GM19452 (cell line): ENCODE measurements at regions not wholly inside any gene's neighbourhood (a gene's known extent, or its start where the extent isn't known, plus 50 kb on each side); places are given as distances from the start of the nearest gene placed in this dataset.
"Not testable (repeated sequence)": the region's sequence is repeated elsewhere in the genome, so short reads cannot be mapped to it uniquely, and the experiment has no call there.

Experiments used
- ATAC-seq: cut with Tn5 transposase; IDR thresholded peaks from one replicate; pipeline ENCODE4 v1.9.1; 2021; ENCODE audit not compliant: unreplicated experiment

DNA sequence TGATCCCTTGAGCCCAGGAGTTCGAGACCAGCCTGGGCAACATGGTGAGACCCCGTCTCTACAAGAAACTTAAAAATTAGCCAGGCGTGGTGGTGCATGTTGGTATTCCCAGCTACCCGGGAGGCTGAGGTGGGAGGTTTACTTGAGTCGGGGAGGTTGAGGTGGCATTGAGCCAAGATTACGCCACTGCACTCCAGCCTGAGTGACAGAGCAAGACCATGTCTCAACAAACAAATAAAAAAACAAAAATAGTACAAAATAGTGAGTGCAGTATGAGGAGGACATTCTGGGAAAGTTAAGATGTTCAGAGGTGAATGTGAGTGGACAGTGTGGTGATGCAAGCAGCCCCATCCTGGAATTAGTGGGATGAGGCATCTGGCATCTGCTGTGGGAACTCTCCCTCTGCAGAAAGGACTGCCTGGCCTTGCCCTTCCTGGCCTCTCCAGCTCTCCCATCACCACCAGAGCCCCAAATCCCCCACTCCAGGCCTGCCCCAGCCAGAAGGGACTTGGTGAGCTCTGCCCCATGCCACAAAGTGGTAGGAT lies 96.6 kb upstream of the PARD3 start:
- no peak for ATAC-seq

DNA sequence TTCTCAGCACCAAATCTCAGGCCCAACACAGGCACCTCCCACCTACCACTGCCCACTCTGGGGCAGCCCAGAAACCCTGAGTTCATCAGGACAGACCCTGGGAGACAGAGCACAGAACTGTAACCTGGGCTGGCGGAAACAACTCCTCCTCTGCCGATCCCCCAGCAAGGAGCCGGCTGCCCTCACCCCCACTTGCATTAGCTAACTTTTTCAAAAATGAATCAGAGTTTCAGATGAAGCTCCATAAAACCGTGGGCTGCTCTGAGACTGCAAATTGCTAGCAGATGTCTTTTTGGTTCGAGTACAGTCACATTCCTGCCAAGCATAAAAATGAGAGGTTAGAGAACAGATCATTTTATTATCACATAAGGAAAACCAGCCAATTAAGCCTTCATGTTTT lies 93.4 kb upstream of the PARD3 start:
- ATAC-seq, result no peak

DNA sequence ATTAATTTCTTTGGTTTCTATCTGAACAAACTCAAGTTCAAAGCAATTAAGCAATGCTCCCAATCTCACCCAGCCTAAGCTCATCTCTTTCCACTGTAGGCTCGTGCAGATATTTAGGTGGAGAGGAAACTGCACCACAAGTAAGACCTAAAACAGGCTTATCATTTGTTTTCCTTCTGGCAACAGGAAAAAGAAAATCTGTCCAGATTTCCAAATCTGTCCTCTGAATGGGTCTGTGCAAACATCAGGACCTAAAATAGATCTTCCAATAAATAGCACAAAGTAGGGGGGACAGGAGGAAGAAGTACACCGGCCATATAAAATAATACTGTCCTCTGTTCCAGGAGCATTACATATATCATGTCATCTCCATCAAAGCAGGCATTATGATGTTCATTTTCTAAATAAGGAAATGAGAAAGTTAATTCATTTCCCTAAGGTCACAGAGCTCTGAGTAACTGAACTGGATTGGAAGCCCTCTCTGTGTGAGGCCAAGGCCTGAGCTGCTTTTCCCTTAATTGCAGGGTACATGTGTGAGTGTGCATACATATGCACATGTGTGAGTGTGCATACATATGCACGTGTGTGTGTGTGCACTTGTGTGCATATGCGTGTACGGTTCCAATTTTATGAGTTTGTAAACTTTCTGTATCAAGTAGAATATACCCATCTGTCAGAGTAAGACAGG lies 92.8 kb upstream of the PARD3 start:
- no peak for ATAC-seq

GRCh38 chr10:34906067-34906965 lies 91.2 kb upstream of the PARD3 start:
- no peak for ATAC-seq

- ATAC-seq, result no peak
Observed at GRCh38 chr10:34905200-34905927, 90.3 kb upstream of the PARD3 start.

- ATAC-seq, result no peak
Observed at GRCh38 chr10:34904191-34904590, 89.1 kb upstream of the PARD3 start.

DNA sequence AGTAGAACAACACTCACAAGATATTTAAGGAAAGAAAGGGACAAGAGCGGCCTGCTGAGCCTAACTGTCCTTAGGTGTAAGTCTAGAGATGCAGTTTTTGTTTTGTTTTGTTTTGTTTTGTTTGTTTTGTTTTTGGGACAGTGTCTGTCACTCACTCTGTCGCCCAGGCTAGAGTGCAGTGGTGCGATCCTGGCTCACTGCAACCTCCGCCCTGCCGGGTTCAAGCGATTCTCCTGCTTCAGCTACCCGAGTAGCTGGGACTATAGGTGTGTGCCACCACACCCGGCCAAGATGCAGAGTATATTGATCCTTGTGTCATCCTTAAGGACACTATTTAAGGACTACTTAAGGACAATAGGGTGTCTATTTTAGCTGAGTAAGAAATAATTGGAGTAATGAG lies 84.1 kb upstream of the PARD3 start:
- ATAC-seq, result no peak

GRCh38 chr10:34895977-34896376 lies 80.9 kb upstream of the PARD3 start:
- ATAC-seq, result no peak

DNA sequence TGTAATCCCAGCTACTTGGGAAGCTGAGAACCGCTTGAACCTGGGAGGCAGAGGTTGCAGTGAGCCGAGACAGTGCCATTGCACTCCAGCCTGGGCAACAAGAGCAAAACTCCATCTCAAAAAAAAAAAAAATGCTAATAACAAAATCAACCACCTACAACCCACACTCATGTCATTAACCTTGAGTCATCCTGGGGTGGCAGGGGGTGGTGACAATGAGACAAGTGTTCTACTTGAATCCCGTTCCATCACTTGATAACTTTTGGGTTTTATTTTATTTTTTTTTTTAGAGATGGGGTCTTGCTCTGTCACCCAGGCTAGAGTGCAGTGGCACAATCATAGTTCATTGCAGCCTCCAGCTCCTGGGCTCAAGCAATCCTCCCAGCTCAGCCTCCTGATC lies 80.0 kb upstream of the PARD3 start:
- ATAC-seq, result not testable (repeated sequence)

GRCh38 chr10:34892521-34892920 lies 77.4 kb upstream of the PARD3 start:
- ATAC-seq, result not testable (repeated sequence)

DNA sequence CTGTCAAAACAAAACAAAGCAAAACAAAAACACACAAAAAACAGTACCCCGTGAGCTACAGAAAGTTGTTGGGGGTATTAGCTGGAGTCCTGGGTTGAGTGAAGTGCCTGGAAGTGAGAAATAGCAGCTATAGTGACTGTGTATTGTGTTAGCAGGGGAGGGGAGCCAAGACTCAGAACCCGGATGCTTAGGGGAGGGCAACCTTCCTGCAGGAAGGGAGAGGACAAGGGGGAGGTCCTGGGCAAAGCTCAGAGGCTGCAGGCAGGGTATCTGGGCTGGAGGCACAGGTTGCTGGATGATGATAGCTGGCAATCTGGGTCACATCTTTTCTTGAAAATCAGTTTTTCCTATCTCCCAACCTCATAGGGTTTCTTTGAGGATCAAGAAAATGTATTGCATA lies 75.8 kb upstream of the PARD3 start:
- no peak for ATAC-seq

GRCh38 chr10:34889004-34889869 lies 74.1 kb upstream of the PARD3 start:
- no peak for ATAC-seq

DNA sequence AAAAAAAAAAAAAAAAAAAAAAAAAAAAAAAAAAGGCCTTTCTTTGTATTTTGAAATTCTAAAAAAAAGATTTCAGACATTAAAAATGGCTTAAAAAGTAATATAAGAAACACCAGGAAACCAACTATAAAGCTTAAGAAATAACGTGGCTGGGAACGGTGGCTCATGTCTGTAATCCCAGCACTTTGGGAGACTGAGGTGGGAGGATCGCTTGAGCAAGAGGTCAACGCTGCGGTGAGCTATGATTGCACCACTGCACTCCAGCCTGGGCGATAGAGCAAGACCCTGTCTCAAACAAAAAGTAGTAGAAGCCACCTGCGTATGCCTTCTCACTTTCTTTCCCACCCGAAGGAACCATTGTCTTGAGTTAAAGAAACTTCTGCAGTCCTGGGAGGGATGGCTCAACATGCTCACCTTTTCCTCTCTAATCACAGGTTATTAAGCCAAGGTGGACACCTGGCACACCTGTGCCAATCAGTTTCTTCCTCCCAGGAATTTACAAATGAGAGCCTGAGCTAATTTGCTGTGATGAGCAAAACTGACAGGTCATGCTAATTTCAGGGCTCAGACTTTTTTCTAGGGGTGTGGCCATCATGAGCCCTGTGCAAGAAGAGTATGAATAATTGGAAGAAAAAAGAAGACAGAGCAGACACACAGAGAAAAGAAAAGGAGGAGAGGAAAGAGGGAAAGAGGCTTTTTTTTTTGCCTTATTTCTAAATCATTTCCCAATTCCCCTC lies 72.0 kb upstream of the PARD3 start:
- ATAC-seq, result no peak

GRCh38 chr10:34885898-34886297 lies 70.8 kb upstream of the PARD3 start:
- no peak for ATAC-seq

- no peak for ATAC-seq
Observed at GRCh38 chr10:34885011-34885410, 69.9 kb upstream of the PARD3 start.

GRCh38 chr10:34884272-34884952 lies 69.3 kb upstream of the PARD3 start:
- ATAC-seq, result no peak

GRCh38 chr10:34880817-34881216 lies 65.7 kb upstream of the PARD3 start:
- no peak for ATAC-seq

- ATAC-seq, result not testable (repeated sequence)
Observed at GRCh38 chr10:34878651-34879050, 63.6 kb upstream of the PARD3 start.

DNA sequence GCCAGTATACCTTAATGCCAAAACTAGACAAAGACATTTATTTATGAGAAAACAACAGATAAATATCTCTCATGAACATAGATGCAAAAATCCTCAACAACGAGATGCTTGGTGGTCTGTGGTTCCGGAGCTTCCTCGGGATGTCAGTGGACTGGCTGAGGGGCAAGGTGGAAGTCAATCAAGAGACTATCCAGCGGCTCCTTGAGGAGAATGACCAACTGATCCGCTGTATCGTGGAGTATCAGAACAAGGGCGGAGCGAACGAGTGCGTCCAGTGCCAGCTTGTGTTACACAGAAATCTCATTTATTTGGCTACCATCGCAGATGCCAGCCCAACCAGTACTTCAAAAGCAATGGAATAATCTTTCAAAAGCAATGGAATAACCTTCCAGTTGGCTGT lies 60.0 kb upstream of the PARD3 start:
- ATAC-seq, result no peak
